WERI-Rb-1 (cell line): ENCODE measurements at regions not wholly inside any gene's neighbourhood (a gene's known extent, or its start where the extent isn't known, plus 50 kb on each side); places are given as distances from the start of the nearest gene placed in this dataset.
"Not testable (repeated sequence)": the region's sequence is repeated elsewhere in the genome, so short reads cannot be mapped to it uniquely, and the experiment has no call there.

Source experiments
- DNase-seq: peaks from one replicate; pipeline ENCODE4 v3.0.0-alpha.2; 2020
- H3K27ac ChIP-seq: fragments of 250-450 bp; sonication (Bioruptor Pico); 2 replicates; pipeline ENCODE4 v1.5.1; 2020; ENCODE audit warnings: mild to moderate bottlenecking, moderate library complexity
- H3K27me3 ChIP-seq: fragments of 250-450 bp; sonication (Bioruptor Pico); 2 replicates; pipeline ENCODE4 v1.5.1; 2021; ENCODE audit warnings: mild to moderate bottlenecking, low read depth, moderate library complexity; ENCODE audit not compliant: insufficient read depth, severe bottlenecking
- H3K36me3 ChIP-seq: fragments of 250-450 bp; sonication (Bioruptor Pico); 2 replicates; pipeline ENCODE4 v1.5.1; 2020; ENCODE audit warnings: mild to moderate bottlenecking, moderate library complexity
- H3K4me3 ChIP-seq: 2 replicates; pipeline ENCODE4 v1.5.1; 2011; ENCODE audit warnings: low read depth, mild to moderate bottlenecking, control low read depth, low read length
- H3K9me3 ChIP-seq: fragments of 250-450 bp; sonication (Bioruptor Pico); 2 replicates; pipeline ENCODE4 v1.5.1; 2021; ENCODE audit warnings: mild to moderate bottlenecking, moderate library complexity; ENCODE audit not compliant: severe bottlenecking
- TF ChIP-seq, protein P1 (sequence below): IDR thresholded peaks from 2 replicates; pipeline ENCODE4 v1.5.1; 2011; ENCODE audit warnings: low read depth, mild to moderate bottlenecking, control low read depth, inconsistent platforms, low read length

DNA sequence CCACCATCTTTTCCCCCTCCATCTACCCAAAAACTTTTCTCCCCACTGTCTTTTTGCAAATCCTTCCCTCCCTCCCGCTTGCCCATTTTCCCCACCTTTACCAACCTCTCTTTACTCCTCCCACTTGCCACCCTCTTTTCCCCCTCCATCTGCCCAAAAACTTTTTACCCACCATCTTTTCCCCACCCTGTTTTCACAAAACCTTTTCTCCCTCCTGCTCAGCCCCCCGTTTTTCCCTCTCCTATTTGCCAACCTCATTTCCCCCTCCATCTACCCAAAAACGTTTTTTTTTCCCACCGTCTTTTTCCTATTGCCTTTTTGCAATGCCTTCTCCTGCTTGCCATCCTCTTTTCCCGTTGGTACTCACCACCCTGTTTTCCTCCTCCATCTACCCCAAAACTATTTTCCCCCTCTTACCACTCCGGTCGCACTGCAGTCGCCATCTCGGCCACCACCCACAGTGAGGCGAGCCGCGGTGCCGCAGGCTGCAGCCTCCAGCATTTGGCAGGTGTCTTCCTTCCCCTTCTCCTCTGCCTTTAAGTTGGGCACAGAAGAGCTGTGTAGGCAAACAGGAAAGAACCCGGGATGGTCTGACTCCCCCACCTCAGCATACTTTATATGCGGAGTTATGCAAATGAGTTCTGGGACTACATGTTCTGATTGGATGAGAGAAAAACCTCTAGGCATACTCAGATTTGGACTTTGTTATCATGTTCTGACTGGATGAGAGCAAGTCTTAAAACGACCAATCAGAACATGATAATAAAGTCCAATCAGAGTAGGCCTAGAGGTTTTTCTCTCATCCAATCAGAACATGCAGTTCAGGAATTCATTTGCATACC, 121.2 kb upstream of the VPREB1 start:
- H3K27me3 ChIP-seq: no peaks in the 10 kb centered on the region
- TF ChIP-seq, protein P1, sequence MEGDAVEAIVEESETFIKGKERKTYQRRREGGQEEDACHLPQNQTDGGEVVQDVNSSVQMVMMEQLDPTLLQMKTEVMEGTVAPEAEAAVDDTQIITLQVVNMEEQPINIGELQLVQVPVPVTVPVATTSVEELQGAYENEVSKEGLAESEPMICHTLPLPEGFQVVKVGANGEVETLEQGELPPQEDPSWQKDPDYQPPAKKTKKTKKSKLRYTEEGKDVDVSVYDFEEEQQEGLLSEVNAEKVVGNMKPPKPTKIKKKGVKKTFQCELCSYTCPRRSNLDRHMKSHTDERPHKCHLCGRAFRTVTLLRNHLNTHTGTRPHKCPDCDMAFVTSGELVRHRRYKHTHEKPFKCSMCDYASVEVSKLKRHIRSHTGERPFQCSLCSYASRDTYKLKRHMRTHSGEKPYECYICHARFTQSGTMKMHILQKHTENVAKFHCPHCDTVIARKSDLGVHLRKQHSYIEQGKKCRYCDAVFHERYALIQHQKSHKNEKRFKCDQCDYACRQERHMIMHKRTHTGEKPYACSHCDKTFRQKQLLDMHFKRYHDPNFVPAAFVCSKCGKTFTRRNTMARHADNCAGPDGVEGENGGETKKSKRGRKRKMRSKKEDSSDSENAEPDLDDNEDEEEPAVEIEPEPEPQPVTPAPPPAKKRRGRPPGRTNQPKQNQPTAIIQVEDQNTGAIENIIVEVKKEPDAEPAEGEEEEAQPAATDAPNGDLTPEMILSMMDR: no peak
- no peaks in the 10 kb centered on the region for H3K36me3 ChIP-seq
- no peak for DNase-seq
- no peak overlapping the region for H3K27ac ChIP-seq
- no peaks in the 10 kb centered on the region for H3K9me3 ChIP-seq
- no peak overlapping the region for H3K4me3 ChIP-seq

DNA sequence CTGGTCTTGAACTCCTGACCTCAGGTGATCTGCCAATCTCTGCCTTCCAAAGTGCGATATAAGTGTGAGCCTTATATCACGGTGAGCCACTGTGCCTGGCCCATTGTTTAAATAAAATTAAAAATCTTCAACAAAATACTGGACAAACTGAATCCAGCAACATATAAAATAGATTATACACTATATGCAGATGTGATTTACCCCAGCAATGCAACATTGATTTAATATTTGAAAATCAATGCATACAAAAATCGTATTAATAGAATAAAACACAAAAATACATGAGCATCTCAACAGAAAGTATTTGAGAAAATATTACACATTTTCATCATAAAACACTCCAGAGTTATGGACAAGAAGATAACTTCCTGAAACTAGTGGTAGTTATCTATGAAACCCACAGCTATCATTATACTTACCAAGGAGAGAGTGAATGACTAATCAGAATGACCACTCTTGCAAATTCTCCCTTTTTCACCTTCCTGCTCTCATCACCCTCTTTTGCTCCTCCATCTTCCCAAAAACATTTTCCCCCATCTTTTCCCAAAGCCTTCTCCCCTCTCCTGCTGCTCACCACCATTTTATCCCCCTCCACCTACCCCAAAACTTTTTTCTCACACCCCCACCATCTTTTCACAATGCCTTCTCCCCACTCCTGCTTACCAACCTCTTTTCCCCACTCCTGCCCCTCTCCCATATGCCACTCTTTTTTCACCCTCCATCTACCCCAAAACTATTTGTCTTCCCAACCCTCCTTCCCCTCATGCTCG, 122.1 kb upstream of the VPREB1 start:
- no peaks in the 10 kb centered on the region for H3K9me3 ChIP-seq
- TF ChIP-seq, protein P1: no peak
- DNase-seq: no peak
- no peak overlapping the region for H3K4me3 ChIP-seq
- no peaks in the 10 kb centered on the region for H3K36me3 ChIP-seq
- H3K27ac ChIP-seq: no peak overlapping the region
- no peaks in the 10 kb centered on the region for H3K27me3 ChIP-seq

DNA sequence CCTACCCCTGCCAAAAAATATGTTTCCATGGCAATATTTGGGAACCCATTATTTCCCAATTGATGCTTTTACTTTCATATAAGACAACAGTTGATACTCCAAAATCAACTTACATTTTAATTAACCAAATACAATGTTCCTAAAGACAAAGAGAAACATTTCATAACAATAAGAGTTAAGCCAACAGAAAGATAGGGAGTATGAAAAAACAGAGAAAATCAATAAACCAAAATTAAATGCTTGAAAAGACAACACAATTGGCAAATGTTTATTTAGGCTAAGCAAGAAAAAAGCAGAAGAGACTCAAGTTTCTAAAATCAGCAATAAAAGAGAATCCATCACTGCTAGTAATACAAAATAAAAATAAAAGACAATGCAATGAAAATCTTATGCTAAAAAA, 123.1 kb upstream of the VPREB1 start:
- Histone ChIP-seq H3K27ac (no peak overlapping the region), H3K4me3 (no peak overlapping the region), H3K9me3 (no peaks in the 10 kb centered on the region), H3K36me3 (no peaks in the 10 kb centered on the region), H3K27me3 (no peaks in the 10 kb centered on the region)
- no peak for DNase-seq
- TF ChIP-seq, protein P1: no peak

DNA sequence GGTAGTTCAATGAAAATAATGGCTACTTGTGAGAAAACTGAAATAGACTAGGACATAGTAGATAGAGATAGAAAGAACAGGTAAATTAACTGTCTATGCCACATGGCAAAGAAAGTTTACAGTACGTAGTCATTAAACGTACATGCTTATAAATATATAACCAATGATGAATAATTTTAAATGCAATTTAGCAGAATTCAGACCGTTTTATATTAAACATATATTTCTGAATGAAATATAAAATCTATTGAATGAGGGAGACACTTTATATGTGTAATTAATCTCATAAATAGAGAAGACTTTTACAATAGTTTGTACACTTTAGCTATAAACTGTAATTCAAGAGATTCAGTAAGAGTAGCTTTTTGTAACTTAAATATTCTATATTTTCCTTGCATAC, 124.4 kb upstream of the VPREB1 start:
- no peaks in the 10 kb centered on the region for H3K27me3 ChIP-seq
- H3K27ac ChIP-seq: no peak overlapping the region
- DNase-seq: no peak
- no peak overlapping the region for H3K4me3 ChIP-seq
- no peaks in the 10 kb centered on the region for H3K36me3 ChIP-seq
- TF ChIP-seq, protein P1: no peak
- no peaks in the 10 kb centered on the region for H3K9me3 ChIP-seq

DNA sequence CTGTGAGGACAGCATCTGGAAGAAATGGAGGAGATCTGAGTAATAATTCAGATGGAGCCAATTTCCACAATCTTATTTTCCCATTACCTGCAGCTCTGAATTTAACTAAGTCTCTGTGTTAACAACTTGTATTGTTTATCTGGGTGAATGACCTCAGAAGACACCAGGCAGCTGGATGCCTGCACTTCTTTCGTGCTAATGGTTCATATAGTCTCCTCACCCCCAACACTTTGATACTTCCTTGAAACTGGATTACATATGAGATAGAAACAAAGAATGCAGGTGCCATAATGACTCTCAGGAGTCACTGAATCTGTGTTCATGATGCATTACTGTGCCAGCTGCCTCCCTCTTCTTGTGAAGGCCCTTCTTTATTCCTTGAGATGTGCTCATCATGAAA, 125.6 kb upstream of the VPREB1 start:
- H3K27me3 ChIP-seq: no peaks in the 10 kb centered on the region
- no peaks in the 10 kb centered on the region for H3K36me3 ChIP-seq
- no peak overlapping the region for H3K27ac ChIP-seq
- no peak overlapping the region for H3K4me3 ChIP-seq
- no peak for DNase-seq
- H3K9me3 ChIP-seq: no peaks in the 10 kb centered on the region
- TF ChIP-seq, protein P1: no peak

DNA sequence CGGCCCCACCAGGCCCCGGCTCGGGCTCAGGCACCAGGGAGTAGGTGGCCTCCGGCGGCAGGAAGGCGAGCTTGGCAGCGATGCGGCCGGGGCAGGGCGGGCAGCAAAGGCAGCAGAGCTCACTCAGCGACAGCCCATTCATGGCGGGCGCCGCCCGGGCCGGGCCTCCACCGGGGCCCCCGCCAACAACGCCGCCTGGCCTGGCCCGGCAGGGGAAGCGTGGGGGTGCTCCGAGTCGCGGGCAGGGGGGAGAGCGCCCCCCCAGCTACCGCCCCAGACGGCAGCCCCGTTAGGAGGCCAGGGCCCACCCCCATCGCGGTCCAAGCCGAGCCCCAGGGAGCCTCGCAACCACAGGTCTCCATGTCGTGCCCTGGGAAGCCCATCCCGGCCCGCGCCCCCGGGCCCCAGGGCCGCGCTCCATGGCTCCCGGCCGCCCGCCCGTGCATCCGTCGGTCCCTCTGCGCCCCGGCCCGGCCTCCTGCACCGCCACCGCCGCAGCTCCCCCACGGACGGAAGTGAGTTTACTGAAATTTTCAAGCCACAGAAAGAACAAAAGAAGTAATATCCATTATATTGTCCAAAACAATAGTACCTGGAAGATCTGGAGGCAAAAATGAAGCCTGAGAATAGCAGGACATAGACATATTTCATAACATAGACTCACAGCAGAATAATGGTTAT, 126.6 kb upstream of the VPREB1 start:
- H3K9me3 ChIP-seq, DNase-seq, H3K27ac ChIP-seq, H3K36me3 ChIP-seq, H3K27me3 ChIP-seq, H3K4me3 ChIP-seq: not testable (repeated sequence)

DNA sequence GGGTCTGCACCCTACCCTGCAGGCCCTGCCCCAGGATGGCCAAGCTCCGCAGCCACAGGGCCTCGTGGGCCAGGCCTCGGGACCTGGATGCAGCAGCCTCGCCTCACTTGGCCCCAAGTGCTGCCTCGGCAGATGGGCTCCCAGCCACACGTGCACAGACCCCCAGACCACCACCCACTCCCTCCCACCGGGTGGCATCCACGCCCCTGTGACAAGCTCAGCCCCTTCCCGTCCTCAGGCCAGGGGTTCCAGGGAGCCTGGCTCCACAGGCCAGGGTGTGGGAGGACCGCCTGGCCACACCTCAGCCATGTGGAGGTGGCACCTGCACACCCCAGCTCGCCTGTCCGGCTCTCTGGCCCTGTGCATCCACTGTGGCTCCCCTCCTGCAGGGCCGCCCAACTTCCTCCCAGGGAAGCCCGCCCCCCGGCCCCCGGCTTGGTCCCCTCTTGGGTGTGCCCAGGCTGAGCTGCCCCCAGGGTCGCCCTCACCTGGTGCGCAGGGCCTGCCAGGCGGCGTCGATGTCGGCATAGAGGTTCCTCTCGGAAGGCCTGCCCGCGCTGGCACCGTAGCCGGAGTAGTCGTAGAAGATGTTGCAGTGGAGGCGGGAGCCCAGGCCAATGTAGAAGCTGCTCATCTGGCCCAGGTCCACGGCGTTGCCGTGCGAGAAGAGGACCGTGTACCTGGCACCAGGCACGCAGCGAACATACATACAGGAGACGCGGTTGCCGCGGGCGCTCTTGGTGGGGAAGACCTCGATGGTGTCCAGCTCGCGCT, 127.4 kb upstream of the VPREB1 start:
- H3K36me3 ChIP-seq, H3K4me3 ChIP-seq, DNase-seq, H3K27ac ChIP-seq, H3K9me3 ChIP-seq, H3K27me3 ChIP-seq: not testable (repeated sequence)
